ENCODE measurements at regions not wholly inside any gene's neighbourhood (a gene's known extent, or its start where the extent isn't known, plus 50 kb on each side); places are given as distances from the start of the nearest gene placed in this dataset.

DNA sequence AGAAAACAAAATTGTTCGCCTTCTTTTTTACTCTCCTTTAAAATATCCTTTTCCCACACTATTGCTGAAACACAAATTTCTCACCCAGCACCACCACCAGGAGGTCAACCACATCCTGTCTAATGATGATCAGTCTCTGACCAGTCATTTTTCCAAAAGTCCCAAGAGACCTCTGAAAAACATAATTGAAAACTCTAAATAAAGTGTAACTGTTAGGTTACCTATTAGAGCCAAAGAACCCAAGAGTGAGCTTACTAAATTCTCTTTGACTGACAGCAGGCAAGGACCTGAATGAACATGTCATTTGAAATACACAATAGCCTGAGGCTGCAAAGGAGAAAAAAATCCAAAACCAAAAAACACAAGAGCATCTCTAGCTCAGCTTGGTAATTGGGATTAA, 735.4 kb downstream of the CBLN4 start:
- DNase-seq (ENCODE audit: low read depth, low spot score): no peak

DNA sequence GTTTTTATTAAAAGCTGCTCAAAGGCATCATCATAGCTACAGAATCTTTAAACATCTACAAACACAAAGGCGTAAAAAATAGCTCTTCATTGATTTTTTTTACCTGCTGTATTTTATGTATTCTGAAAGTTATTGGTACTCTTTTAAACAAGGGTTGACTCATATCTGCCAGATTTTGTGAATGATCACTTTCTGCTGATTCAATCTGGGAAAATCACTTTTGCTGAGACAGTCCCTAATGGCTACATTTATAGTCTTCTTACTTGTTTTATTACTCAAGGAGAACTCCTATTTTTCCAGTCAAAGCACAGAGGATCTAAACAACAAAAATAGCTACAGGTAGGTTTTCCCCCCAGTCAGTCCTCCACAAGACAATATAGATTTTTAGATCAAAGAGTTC, 739.0 kb downstream of the CBLN4 start:
- DNase-seq (ENCODE audit: low read depth, low spot score): no peak

DNA sequence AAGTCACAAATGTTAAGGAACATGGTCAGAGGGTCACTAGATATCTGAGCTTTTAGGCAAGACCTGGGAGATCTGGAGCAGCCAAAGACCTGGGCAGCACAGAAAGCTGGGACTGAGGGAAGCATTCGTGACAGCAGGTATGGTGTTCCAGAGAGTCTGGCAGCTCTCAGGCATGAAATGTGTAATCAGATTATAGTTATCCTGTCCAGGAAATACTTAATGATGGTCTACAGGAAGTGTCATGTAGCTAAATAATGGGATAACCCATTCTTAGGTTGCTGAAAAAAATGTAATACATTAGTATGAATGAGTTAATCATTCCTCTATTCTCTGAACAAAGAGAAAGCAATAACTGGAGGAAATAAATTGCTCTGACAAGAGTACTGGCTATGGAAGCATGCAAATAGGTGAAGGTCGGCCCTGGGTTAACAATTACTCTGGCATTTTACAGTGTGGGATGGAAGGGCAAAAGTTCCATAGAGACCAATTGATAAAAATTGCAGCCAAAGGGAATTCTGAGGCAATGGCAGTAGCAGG, 740.5 kb downstream of the CBLN4 start:
- no peak for DNase-seq (ENCODE audit: low read depth, low spot score)

- DNase-seq (ENCODE audit: low read depth, low spot score): no peak
Measured at GRCh38 chr20:55258559-55258958, 746.8 kb downstream of the CBLN4 start.

DNA sequence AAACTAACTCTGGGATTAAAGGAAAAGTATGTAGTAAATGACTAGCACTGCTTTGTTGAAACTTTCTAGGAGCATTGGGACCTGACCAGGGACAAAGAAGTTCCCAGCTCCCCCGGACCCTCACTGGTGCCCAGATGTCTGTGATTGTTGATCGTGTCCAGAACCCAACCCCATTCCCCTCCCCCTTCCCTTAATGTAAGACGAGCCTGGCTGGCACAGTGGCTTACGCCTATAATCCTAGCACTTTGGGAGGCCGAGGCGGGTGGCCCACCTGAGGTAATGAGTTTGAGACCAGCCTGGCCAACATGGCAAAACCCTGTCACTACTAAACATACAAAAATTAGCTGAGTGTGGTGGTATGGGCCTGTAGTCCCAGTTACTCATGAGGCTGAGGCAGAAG, 750.3 kb downstream of the CBLN4 start:
- no peak for DNase-seq (ENCODE audit: low read depth, low spot score)

GRCh38 chr20:55253781-55254180, 751.5 kb downstream of the CBLN4 start:
- DNase-seq (ENCODE audit: low read depth, low spot score): no peak

- DNase-seq (ENCODE audit: low read depth, low spot score): no peak
Measured at GRCh38 chr20:55252521-55252920, 752.8 kb downstream of the CBLN4 start.

DNA sequence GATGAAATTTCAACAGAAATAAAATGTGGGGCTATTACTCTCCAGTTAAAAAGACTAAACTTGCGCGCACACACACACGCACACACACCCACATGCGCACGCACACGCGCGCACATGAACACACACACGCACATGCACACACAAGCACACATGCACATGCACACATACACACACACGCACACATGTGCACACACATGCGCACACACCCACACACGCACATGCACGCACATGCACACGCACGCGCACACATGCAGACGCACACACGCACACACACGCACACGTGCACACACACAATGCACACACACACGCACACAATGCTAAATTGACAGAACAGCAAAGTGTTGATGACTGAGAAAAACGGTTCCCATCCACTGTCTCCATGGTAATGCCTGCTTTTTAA, 754.1 kb downstream of the CBLN4 start:
- DNase-seq (ENCODE audit: low read depth, low spot score): no peak

GRCh38 chr20:55242853-55243252, 762.5 kb downstream of the CBLN4 start:
- no peak for DNase-seq (ENCODE audit: low read depth, low spot score)

DNA sequence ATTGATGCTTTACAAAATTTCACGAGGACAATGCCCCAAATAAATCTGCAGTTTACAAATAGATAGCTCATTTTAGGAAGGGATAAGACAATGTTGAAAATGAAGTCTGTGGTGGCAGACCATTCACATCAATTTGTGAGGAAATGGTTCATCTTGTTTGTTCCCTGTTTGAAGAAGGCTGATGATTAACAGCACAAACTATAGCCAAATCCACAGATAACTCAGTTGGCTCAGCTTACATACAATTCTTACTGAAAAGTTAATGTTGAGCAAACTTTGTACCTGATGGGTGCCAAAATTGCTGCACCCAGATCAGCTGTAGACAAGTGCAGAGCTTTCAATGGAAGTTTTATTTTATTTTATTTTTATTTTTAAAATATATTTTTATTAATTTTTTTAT, 763.9 kb downstream of the DOK5 start:
- no peak for DNase-seq (ENCODE audit: low read depth, low spot score)

DNA sequence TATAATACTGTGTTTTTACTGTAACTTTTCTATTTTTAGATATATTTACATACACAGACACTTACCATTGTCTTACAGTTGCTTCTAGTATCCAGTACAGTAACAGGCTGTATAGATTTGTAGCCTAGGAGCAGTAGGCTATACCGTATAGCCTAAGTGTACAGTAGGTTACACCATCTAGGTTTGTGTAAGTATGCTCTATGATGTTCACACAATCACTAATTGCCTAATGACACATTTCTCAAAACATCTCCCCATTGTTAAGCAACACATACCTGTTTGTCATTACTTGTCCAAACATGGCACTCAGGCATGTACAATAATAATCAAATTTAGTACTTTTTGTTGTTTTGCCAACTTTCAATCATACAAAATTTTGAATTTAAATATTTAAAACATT, 757.3 kb downstream of the DOK5 start:
- no peak for DNase-seq (ENCODE audit: low read depth, low spot score)

GRCh38 chr20:55229451-55229850, 754.1 kb downstream of the DOK5 start:
- DNase-seq (ENCODE audit: low read depth, low spot score): no peak

GRCh38 chr20:55216525-55217242, 741.3 kb downstream of the DOK5 start:
- DNase-seq (ENCODE audit: low read depth, low spot score): no peak

GRCh38 chr20:55213653-55214052, 738.3 kb downstream of the DOK5 start:
- no peak for DNase-seq (ENCODE audit: low read depth, low spot score)

DNA sequence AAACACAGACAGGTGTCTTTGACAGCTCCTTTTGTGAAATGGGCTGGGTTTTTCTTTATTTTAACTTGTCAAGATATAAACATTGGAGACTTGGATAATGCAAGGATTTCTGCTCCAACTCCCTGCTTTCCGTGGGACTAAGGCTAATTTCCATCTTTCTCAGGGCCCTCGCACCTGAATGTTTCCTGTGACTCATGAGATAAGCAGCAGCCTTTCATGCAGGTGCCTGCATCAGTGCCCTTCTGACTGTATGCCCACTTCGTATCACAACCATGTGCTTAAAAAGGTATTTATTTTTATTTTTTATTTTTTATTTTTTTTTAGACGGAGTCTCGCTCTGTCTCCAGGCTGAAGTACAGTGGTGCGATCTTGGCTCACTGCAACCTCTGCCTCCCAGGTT, 736.1 kb downstream of the DOK5 start:
- DNase-seq (ENCODE audit: low read depth, low spot score): no peak

GRCh38 chr20:55205665-55206064, 730.3 kb downstream of the DOK5 start:
- no peak for DNase-seq (ENCODE audit: low read depth, low spot score)

- no peak for DNase-seq (ENCODE audit: low read depth, low spot score)
Measured at GRCh38 chr20:55200317-55200716, 724.9 kb downstream of the DOK5 start.

GRCh38 chr20:55194947-55195346, 719.6 kb downstream of the DOK5 start:
- no peak for DNase-seq (ENCODE audit: low read depth, low spot score)

GRCh38 chr20:55186228-55186627, 710.8 kb downstream of the DOK5 start:
- DNase-seq (ENCODE audit: low read depth, low spot score): no peak

DNA sequence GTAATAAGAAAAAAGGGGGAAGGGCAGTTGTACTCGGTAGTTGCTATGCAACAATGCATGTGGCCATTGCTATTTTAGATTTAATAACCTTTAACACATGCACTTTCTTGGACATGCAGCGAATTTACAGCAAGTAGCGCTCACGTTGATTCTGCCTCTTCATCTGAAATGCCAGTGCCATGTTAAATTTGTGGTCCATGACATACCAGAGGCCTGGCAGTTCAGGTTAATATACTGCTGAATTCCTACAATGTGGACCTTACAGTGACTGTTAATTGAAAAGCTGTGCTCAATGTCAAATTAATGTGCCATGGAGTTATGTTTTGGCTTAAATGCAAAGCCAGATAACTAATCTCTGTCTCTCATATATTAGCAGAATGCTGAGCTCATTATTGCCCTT, 699.7 kb downstream of the DOK5 start:
- no peak for DNase-seq (ENCODE audit: low read depth, low spot score)

GRCh38 chr20:55174635-55175034, 699.2 kb downstream of the DOK5 start:
- DNase-seq (ENCODE audit: low read depth, low spot score): no peak

- DNase-seq (ENCODE audit: low read depth, low spot score): no peak
Measured at GRCh38 chr20:55174172-55174571, 698.8 kb downstream of the DOK5 start.

GRCh38 chr20:55173601-55174000, 698.2 kb downstream of the DOK5 start:
- no peak for DNase-seq (ENCODE audit: low read depth, low spot score)

Measured in pulmonary artery endothelial cell (primary cell).